HCT116 (cell line): ENCODE measurements at regions not wholly inside any gene's neighbourhood (a gene's known extent, or its start where the extent isn't known, plus 50 kb on each side); places are given as distances from the start of the nearest gene placed in this dataset.

Experiments
- ATAC-seq: fragments of 200-7000 bp; cut with Tn5 transposase; 2 replicates; pipeline ENCODE4 v1.9.1; 2020; ENCODE audit warnings: mild to moderate bottlenecking, moderate library complexity
- BruUV-seq: library from RNA; stranded (reverse); fragments of 400-500 nt; replicated peaks from 2 replicates; lab custom pipeline; 2021; lab: Mats Ljungman, UMichigan
- CTCF ChIA-PET: fragments of 300-600 bp; sonication (Branson Sonifier 250); formaldehyde crosslinking; loops from one replicate; lab custom pipeline; 2021; ENCODE audit warnings: antibody characterized with exemption; lab: Charles Lee
- POLR2A ChIA-PET: fragments of 300-600, 350-600 bp; sonication (Branson Sonifier 250); formaldehyde crosslinking; loops from one replicate; lab custom pipeline; 2021; ENCODE audit warnings: antibody characterized with exemption; lab: Charles Lee
- RAD21 ChIA-PET, 2 experiments: fragments of 300-600 bp; sonication (Branson Sonifier 250); formaldehyde crosslinking; loops; one replicate each; lab custom pipeline; 2023; ENCODE audit warnings: low total read pairs in 2 of 2; ENCODE audit not compliant: uncharacterized antibody in 2 of 2, unreplicated experiment in 2 of 2, low non-redundant PET in 1 of 2; lab: Charles Lee
- DNase-seq: peaks from one replicate; pipeline ENCODE4 v3.0.0-alpha.2; 2010; ENCODE audit warnings: low read depth, low spot score
- H2AFZ ChIP-seq: fragments of 200-600 bp; shearing (Covaris generic), sonication (generic); 2 replicates; pipeline ENCODE4 v1.6.1; 2017; ENCODE audit warnings: low read depth, mixed run types, mixed read lengths, antibody characterized with exemption, low read length; ENCODE audit not compliant: poor library complexity, severe bottlenecking
- H3K27ac ChIP-seq: 2 replicates; pipeline ENCODE4 v1.5.1; 2012; ENCODE audit warnings: low read depth, low read length
- H3K27me3 ChIP-seq: fragments of 200-600 bp; sonication (generic); 2 replicates; pipeline ENCODE4 v1.6.1; 2016; ENCODE audit warnings: mixed run types, low read length, mixed read lengths; ENCODE audit not compliant: insufficient read depth
- H3K36me3 ChIP-seq, 2 experiments: fragments of 200-500 bp in 1 of 2; fragments of 200-600 bp in 1 of 2; sonication (Bioruptor generic) in 1 of 2; sonication (generic) in 1 of 2; 2 replicates each; pipeline versions ENCODE4 v1.5.1 to v1.6.1; 2014 to 2016; ENCODE audit warnings: low read length in 2 of 2, inconsistent platforms in 1 of 2, mixed read lengths in 1 of 2, mixed run types in 1 of 2; ENCODE audit not compliant: insufficient read depth in 2 of 2, control insufficient read depth in 1 of 2
- H3K4me1 ChIP-seq, 2 experiments: fragments of 200-600 bp in 1 of 2; sonication (generic) in 1 of 2; 2 replicates each; pipeline versions ENCODE4 v1.5.1 to v1.6.1; 2012 to 2017; ENCODE audit warnings: low read length in 2 of 2, inconsistent platforms in 1 of 2, mild to moderate bottlenecking in 1 of 2, mixed read lengths in 1 of 2, mixed run types in 1 of 2, moderate library complexity in 1 of 2; ENCODE audit not compliant: insufficient read depth in 2 of 2, control insufficient read depth in 1 of 2
- H3K4me2 ChIP-seq: fragments of 200-600 bp; sonication (generic); 2 replicates; pipeline ENCODE4 v1.6.1; 2017; ENCODE audit warnings: mixed run types, low read length, mixed read lengths
- H3K4me3 ChIP-seq, 2 experiments: fragments of 200-600 bp in 1 of 2; sonication (generic) in 1 of 2; replicated peaks in 1 of 2; 2 replicates each; pipeline ENCODE4 v1.5.1; 2011 to 2016; ENCODE audit warnings: low read length in 2 of 2, control low read depth in 1 of 2, low read depth in 1 of 2, mild to moderate bottlenecking in 1 of 2, mixed read lengths in 1 of 2, mixed run types in 1 of 2
- H3K79me2 ChIP-seq: fragments of 200-600 bp; sonication (generic); 2 replicates; pipeline ENCODE4 v1.6.1; 2017; ENCODE audit warnings: mild to moderate bottlenecking, mixed run types, low read length, moderate library complexity, mixed read lengths; ENCODE audit not compliant: insufficient read depth
- H3K9ac ChIP-seq: fragments of 200-600 bp; sonication (generic); 2 replicates; pipeline ENCODE4 v1.6.1; 2016; ENCODE audit warnings: low read length, mixed read lengths
- H3K9me2 ChIP-seq: fragments of 200-600 bp; sonication (generic), shearing (Covaris generic); 2 replicates; pipeline ENCODE4 v1.6.1; 2017; ENCODE audit warnings: mixed run types, mild to moderate bottlenecking, moderate library complexity; ENCODE audit not compliant: insufficient read depth
- H3K9me3 ChIP-seq, 2 experiments: fragments of 200-500 bp in 1 of 2; fragments of 200-600 bp in 1 of 2; sonication (Bioruptor generic) in 1 of 2; sonication (generic) in 1 of 2; 2 replicates each; pipeline ENCODE4 v1.6.1; 2014 to 2017; ENCODE audit warnings: low read length in 2 of 2, mixed read lengths in 2 of 2, inconsistent platforms in 1 of 2, low read depth in 1 of 2, mild to moderate bottlenecking in 1 of 2, mixed run types in 1 of 2, moderate library complexity in 1 of 2; ENCODE audit not compliant: control insufficient read depth in 1 of 2, insufficient read depth in 1 of 2
- H4K20me1 ChIP-seq: fragments of 200-600 bp; sonication (generic), shearing (Covaris generic); 2 replicates; pipeline ENCODE4 v1.6.1; 2017; ENCODE audit warnings: mixed run types, mild to moderate bottlenecking, moderate library complexity; ENCODE audit not compliant: insufficient read depth
- JUND ChIP-seq: IDR thresholded peaks from 2 replicates; pipeline ENCODE4 v1.6.1; 2012
- MAX ChIP-seq: IDR thresholded peaks from 2 replicates; pipeline ENCODE4 v1.6.1; 2012
- POLR2AphosphoS5 ChIP-seq: IDR thresholded peaks from 2 replicates; pipeline ENCODE4 v1.6.1; 2011; ENCODE audit warnings: mild to moderate bottlenecking, low read depth, low read length, moderate library complexity
- RAD21 ChIP-seq: IDR thresholded peaks from 2 replicates; pipeline ENCODE4 v1.6.1; 2012; ENCODE audit warnings: low read depth, mild to moderate bottlenecking
- REST ChIP-seq: IDR thresholded peaks from 2 replicates; pipeline ENCODE4 v1.6.1; 2012; ENCODE audit warnings: low read depth
- SIN3A ChIP-seq: IDR thresholded peaks from 2 replicates; pipeline ENCODE4 v1.6.1; 2012; ENCODE audit warnings: low read depth
- SP1 ChIP-seq: IDR thresholded peaks from 2 replicates; pipeline ENCODE4 v1.6.1; 2012; ENCODE audit warnings: low read depth
- TCF7L2 ChIP-seq: IDR thresholded peaks from 2 replicates; pipeline ENCODE4 v1.7.0; 2011; ENCODE audit warnings: borderline replicate concordance, inconsistent platforms; ENCODE audit not compliant: insufficient read depth, insufficient read length; ENCODE audit errors: extremely low read depth
- ZBTB33 ChIP-seq: IDR thresholded peaks from 2 replicates; pipeline ENCODE4 v1.6.1; 2011; ENCODE audit warnings: mild to moderate bottlenecking, low read length, moderate library complexity; ENCODE audit not compliant: insufficient replicate concordance; ENCODE audit errors: extremely low read depth
- ZNF274 ChIP-seq: fragments of 200-500 bp; sonication (Bioruptor generic); IDR thresholded peaks from 2 replicates; pipeline ENCODE4 v1.6.1; 2014; ENCODE audit warnings: mild to moderate bottlenecking, low read depth, low read length, inconsistent platforms
- intact Hi-C: fragments of 100-400 bp; cut with micrococcal nuclease; formaldehyde crosslinking; loops from 2 replicates; pipeline ENCODE4 v1.10.0; 2022

- TF ChIP-seq POLR2AphosphoS5 (no peak), RAD21 (no peak), MAX (no peak), ZBTB33 (no peak), TCF7L2 (no peak), JUND (no peak), ZNF274 (no peak), SP1 (no peak), REST (no peak), SIN3A (no peak)
- H2AFZ ChIP-seq, result no peak overlapping the region
- CTCF ChIA-PET, result no interaction called here
- no peaks in the 10 kb centered on the region for H3K4me1 ChIP-seq
- ATAC-seq (no peak), DNase-seq (no peak)
- intact Hi-C loops, result no loop called here
- no TSS peak for BruUV-seq
- no peaks in the 10 kb centered on the region; the same call in 1 of the 2 replicates for H3K9me2 ChIP-seq
- POLR2A ChIA-PET, result no interaction called here
- H4K20me1 ChIP-seq, result no peaks in the 10 kb centered on the region
- no peak overlapping the region for H3K9ac ChIP-seq
- H3K4me3 ChIP-seq, result no peak overlapping the region
- H3K79me2 ChIP-seq, result no peaks in the 10 kb centered on the region
- H3K27me3 ChIP-seq, result no peaks in the 10 kb centered on the region
- H3K4me2 ChIP-seq, result no peak overlapping the region
- H3K9me3 ChIP-seq, result no peaks in the 10 kb centered on the region
- no peaks in the 10 kb centered on the region for H3K36me3 ChIP-seq
- H3K27ac ChIP-seq, result no peak overlapping the region
- RAD21 ChIA-PET, result no interaction called here
Measured at GRCh38 chr6:54771968-54772367, 74.6 kb upstream of the FAM83B start.
